ENCODE measurements at regions not wholly inside any gene's neighbourhood (a gene's known extent, or its start where the extent isn't known, plus 50 kb on each side); places are given as distances from the start of the nearest gene placed in this dataset.

DNA sequence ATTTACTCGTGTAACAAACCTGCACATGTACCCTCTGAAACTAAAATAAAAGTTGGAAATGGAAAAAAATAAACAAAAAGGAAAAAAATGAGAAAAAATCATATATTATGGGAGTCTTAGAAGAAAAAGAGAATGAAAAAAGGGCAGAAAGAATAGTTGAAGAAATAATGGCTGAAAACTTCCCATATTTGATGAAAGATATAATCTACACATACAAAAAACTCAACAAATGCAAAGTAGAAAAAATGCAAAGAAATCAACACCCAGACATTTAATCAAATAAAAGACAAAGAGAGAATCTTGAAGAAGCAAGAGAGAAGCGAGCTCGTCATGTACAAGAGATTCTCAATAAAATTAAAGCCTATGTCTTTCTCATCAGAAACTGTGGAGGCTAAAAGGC, 73.8 kb downstream of the SLC25A46 start:
- Histone ChIP-seq H3K36me3 (ENCODE audit: control insufficient read depth, insufficient read depth, low read length) (no peaks in the 10 kb centered on the region), H3K4me3 (ENCODE audit: low read length) (no peak overlapping the region), H3K27me3 (ENCODE audit: control insufficient read depth, insufficient read depth, low read length, poor library complexity, severe bottlenecking) (no peaks in the 10 kb centered on the region), H3K4me1 (ENCODE audit: control insufficient read depth, insufficient read depth, low read length) (no peaks in the 10 kb centered on the region), H3K27ac (ENCODE audit: low read depth, low read length) (no peak overlapping the region), H3K9ac (ENCODE audit: extremely low read depth, low read length, poor library complexity, severe bottlenecking) (no peak overlapping the region), H3K9me3 (ENCODE audit: control insufficient read depth, low read length) (no peaks in the 10 kb centered on the region)
- 93 to 100% methylated on average over 1 to 3 of the region's 3 CpGs for WGBS, 2 experiments (ENCODE audit: insufficient coverage in 1 of 2, insufficient read length in 1 of 2)
- DNase-seq = no peak
- no peaks in the 10 kb centered on the region for H3K27me3 Mint-ChIP-seq (ENCODE audit: insufficient read depth)
- no peaks in the 10 kb centered on the region for H3K9me3 Mint-ChIP-seq
- no peaks in the 10 kb centered on the region for H3K36me3 Mint-ChIP-seq (ENCODE audit: low read depth)
- no peaks in the 10 kb centered on the region for H3K4me1 Mint-ChIP-seq
- TF ChIP-seq, protein P1, sequence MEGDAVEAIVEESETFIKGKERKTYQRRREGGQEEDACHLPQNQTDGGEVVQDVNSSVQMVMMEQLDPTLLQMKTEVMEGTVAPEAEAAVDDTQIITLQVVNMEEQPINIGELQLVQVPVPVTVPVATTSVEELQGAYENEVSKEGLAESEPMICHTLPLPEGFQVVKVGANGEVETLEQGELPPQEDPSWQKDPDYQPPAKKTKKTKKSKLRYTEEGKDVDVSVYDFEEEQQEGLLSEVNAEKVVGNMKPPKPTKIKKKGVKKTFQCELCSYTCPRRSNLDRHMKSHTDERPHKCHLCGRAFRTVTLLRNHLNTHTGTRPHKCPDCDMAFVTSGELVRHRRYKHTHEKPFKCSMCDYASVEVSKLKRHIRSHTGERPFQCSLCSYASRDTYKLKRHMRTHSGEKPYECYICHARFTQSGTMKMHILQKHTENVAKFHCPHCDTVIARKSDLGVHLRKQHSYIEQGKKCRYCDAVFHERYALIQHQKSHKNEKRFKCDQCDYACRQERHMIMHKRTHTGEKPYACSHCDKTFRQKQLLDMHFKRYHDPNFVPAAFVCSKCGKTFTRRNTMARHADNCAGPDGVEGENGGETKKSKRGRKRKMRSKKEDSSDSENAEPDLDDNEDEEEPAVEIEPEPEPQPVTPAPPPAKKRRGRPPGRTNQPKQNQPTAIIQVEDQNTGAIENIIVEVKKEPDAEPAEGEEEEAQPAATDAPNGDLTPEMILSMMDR (conservative IDR thresholded peaks at IDR 0.05) = no peak
- H3K4me3 Mint-ChIP-seq = no peak overlapping the region
- no peak overlapping the region for H3K27ac Mint-ChIP-seq

GRCh38 chr5:110815916-110816605, 77.3 kb downstream of the SLC25A46 start:
- 68% methylated on average over 1 of the region's 1 CpG; no CpG with 5 or more reads in 1 of the 2 experiments for WGBS, 2 experiments (ENCODE audit: insufficient coverage in 1 of 2, insufficient read length in 1 of 2)
- H3K27ac ChIP-seq (ENCODE audit: low read depth, low read length) = no peak overlapping the region

DNA sequence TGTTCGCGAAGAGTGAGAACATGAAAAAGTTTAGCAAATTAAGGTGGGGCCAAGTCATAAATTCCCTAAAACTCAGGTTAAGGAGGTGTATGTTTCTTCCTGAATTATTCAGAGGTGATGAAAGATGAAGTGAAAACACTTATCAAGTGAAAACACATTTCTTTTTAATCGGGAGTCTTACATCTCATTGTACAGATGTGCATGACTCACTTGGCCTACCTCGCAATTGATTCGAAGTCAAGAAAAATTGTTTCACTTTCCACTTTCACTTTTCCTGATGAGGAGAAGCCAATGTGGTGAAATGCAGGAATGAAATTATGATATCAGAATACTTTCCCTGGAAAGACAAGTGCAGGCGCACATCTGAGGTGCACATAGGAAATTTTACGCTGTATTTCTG, 78.7 kb downstream of the SLC25A46 start:
- H3K4me1 ChIP-seq (ENCODE audit: control insufficient read depth, insufficient read depth, low read length) = no peaks in the 10 kb centered on the region
- H3K9ac ChIP-seq (ENCODE audit: extremely low read depth, low read length, poor library complexity, severe bottlenecking) = no peak overlapping the region
- H3K4me3 ChIP-seq (ENCODE audit: low read length) = no peak overlapping the region
- H3K27me3 Mint-ChIP-seq (ENCODE audit: insufficient read depth) = no peaks in the 10 kb centered on the region
- TF ChIP-seq, protein P1 (conservative IDR thresholded peaks at IDR 0.05) = no peak
- no peak overlapping the region for H3K27ac Mint-ChIP-seq
- no peak for DNase-seq
- no peaks in the 10 kb centered on the region for H3K4me1 Mint-ChIP-seq
- H3K4me3 Mint-ChIP-seq = no peak overlapping the region
- WGBS, 2 experiments (ENCODE audit: insufficient coverage in 1 of 2, insufficient read length in 1 of 2) = 94 to 99% methylated on average over 7 of the region's 7 CpGs
- no peak overlapping the region for H3K27ac ChIP-seq (ENCODE audit: low read depth, low read length)
- H3K27me3 ChIP-seq (ENCODE audit: control insufficient read depth, insufficient read depth, low read length, poor library complexity, severe bottlenecking) = no peaks in the 10 kb centered on the region
- no peaks in the 10 kb centered on the region for H3K9me3 Mint-ChIP-seq
- no peaks in the 10 kb centered on the region for H3K9me3 ChIP-seq (ENCODE audit: control insufficient read depth, low read length)
- H3K36me3 ChIP-seq (ENCODE audit: control insufficient read depth, insufficient read depth, low read length) = no peaks in the 10 kb centered on the region
- H3K36me3 Mint-ChIP-seq (ENCODE audit: low read depth) = no peaks in the 10 kb centered on the region

More at GRCh38 chr5:110815916-110816605, 77.3 kb downstream of the SLC25A46 start:
- Mint-ChIP-seq H3K27ac (no peak overlapping the region), H3K9me3 (no peaks in the 10 kb centered on the region), H3K4me3 (no peak overlapping the region), H3K36me3 (ENCODE audit: low read depth) (no peaks in the 10 kb centered on the region), H3K27me3 (ENCODE audit: insufficient read depth) (no peaks in the 10 kb centered on the region), H3K4me1 (no peaks in the 10 kb centered on the region)
- no peaks in the 10 kb centered on the region for H3K27me3 ChIP-seq (ENCODE audit: control insufficient read depth, insufficient read depth, low read length, poor library complexity, severe bottlenecking)
- no peak overlapping the region for H3K4me3 ChIP-seq (ENCODE audit: low read length)
- no peaks in the 10 kb centered on the region for H3K36me3 ChIP-seq (ENCODE audit: control insufficient read depth, insufficient read depth, low read length)
- no peaks in the 10 kb centered on the region for H3K4me1 ChIP-seq (ENCODE audit: control insufficient read depth, insufficient read depth, low read length)
- TF ChIP-seq, protein P1 (conservative IDR thresholded peaks at IDR 0.05) = no peak
- no peak overlapping the region for H3K9ac ChIP-seq (ENCODE audit: extremely low read depth, low read length, poor library complexity, severe bottlenecking)
- DNase-seq = no peak
- no peaks in the 10 kb centered on the region for H3K9me3 ChIP-seq (ENCODE audit: control insufficient read depth, low read length)

All from endodermal cell (in vitro differentiated cells).